Ectodermal cell (in vitro differentiated cells): ENCODE measurements at regions not wholly inside any gene's neighbourhood (a gene's known extent, or its start where the extent isn't known, plus 50 kb on each side); places are given as distances from the start of the nearest gene placed in this dataset.

Source experiments
- H3K27ac ChIP-seq: 2 replicates; pipeline ENCODE4 v1.7.0; 2013; ENCODE audit warnings: mild to moderate bottlenecking, low read depth, low read length; ENCODE audit not compliant: insufficient read depth, poor library complexity, severe bottlenecking
- H3K27me3 ChIP-seq: 2 replicates; pipeline ENCODE4 v1.7.0; 2013; ENCODE audit warnings: mild to moderate bottlenecking, low read length; ENCODE audit not compliant: insufficient read depth, control insufficient read depth, poor library complexity, severe bottlenecking
- H3K36me3 ChIP-seq: one replicate; pipeline ENCODE4 v1.7.0; 2013; ENCODE audit warnings: low read length; ENCODE audit not compliant: control insufficient read depth, insufficient read depth
- H3K4me1 ChIP-seq: one replicate; pipeline ENCODE4 v1.7.0; 2013; ENCODE audit warnings: low read length; ENCODE audit not compliant: control insufficient read depth, insufficient read depth
- H3K4me3 ChIP-seq: 2 replicates; pipeline ENCODE4 v1.7.0; 2013; ENCODE audit warnings: low read depth, low read length, control low read depth; ENCODE audit not compliant: insufficient read depth
- H3K9me3 ChIP-seq: 2 replicates; pipeline ENCODE4 v1.7.0; 2013; ENCODE audit warnings: mild to moderate bottlenecking, low read length, moderate library complexity; ENCODE audit not compliant: control insufficient read depth
- WGBS, 2 experiments: methylation state at CpG; one replicate each; pipeline ENCODE4 v1.1.7; 2013; ENCODE audit warnings: missing lambda C conversion rate in 2 of 2; 5-methylcytosine and 5-hydroxymethylcytosine counted together

- H3K36me3 ChIP-seq, result no peaks in the 10 kb centered on the region
- H3K9me3 ChIP-seq, result no peaks in the 10 kb centered on the region
- 93 to 100% methylated on average over 1 of the region's 1 CpG for WGBS, 2 experiments
- no peaks in the 10 kb centered on the region for H3K27me3 ChIP-seq
- no peak overlapping the region for H3K27ac ChIP-seq
- H3K4me3 ChIP-seq, result no peak overlapping the region
- H3K4me1 ChIP-seq, result no peaks in the 10 kb centered on the region
These were observed 121.1 kb downstream of the HGF start for GRCh38 chr7:81648716-81649115.

- Histone ChIP-seq H3K4me1 (no peaks in the 10 kb centered on the region), H3K9me3 (no peaks in the 10 kb centered on the region), H3K27ac (no peak overlapping the region), H3K4me3 (no peak overlapping the region), H3K27me3 (no peaks in the 10 kb centered on the region), H3K36me3 (no peaks in the 10 kb centered on the region)
- WGBS, 2 experiments, result 95 to 98% methylated on average over 4 to 5 of the region's 5 CpGs
These were observed 124.4 kb downstream of the HGF start for GRCh38 chr7:81645435-81645834.

GRCh38 chr7:81641873-81642272, 128.0 kb downstream of the HGF start:
- Histone ChIP-seq H3K4me3 (no peak overlapping the region), H3K36me3 (no peaks in the 10 kb centered on the region), H3K9me3 (no peaks in the 10 kb centered on the region), H3K27ac (no peak overlapping the region), H3K4me1 (no peaks in the 10 kb centered on the region), H3K27me3 (no peaks in the 10 kb centered on the region)
- 98 to 100% methylated on average over 2 of the region's 2 CpGs for WGBS, 2 experiments

GRCh38 chr7:81638198-81638597, 131.6 kb downstream of the HGF start:
- H3K9me3 ChIP-seq, result no peaks in the 10 kb centered on the region
- H3K27me3 ChIP-seq, result no peaks in the 10 kb centered on the region
- H3K36me3 ChIP-seq, result no peaks in the 10 kb centered on the region
- 94 to 98% methylated on average over 2 to 5 of the region's 5 CpGs for WGBS, 2 experiments
- H3K4me1 ChIP-seq, result no peaks in the 10 kb centered on the region
- no peak overlapping the region for H3K27ac ChIP-seq
- no peak overlapping the region for H3K4me3 ChIP-seq

- WGBS, 2 experiments, result 100% methylated on average over 1 of the region's 1 CpG; no CpG with 5 or more reads in 1 of the 2 experiments
- H3K9me3 ChIP-seq, result no peaks in the 10 kb centered on the region
- no peak overlapping the region for H3K27ac ChIP-seq
- H3K36me3 ChIP-seq, result no peaks in the 10 kb centered on the region
- no peaks in the 10 kb centered on the region for H3K27me3 ChIP-seq
- H3K4me3 ChIP-seq, result no peak overlapping the region
- no peaks in the 10 kb centered on the region for H3K4me1 ChIP-seq
These were observed 132.3 kb downstream of the HGF start for GRCh38 chr7:81637534-81637933.

- no peak overlapping the region for H3K4me3 ChIP-seq
- WGBS, 2 experiments, result 96 to 100% methylated on average over 1 of the region's 1 CpG
- no peaks in the 10 kb centered on the region for H3K36me3 ChIP-seq
- H3K27me3 ChIP-seq, result no peaks in the 10 kb centered on the region
- H3K9me3 ChIP-seq, result no peaks in the 10 kb centered on the region
- no peak overlapping the region for H3K27ac ChIP-seq
- no peaks in the 10 kb centered on the region for H3K4me1 ChIP-seq
These were observed 137.4 kb downstream of the HGF start for GRCh38 chr7:81632418-81632817.

- whole genome bisulfite sequencing, 2 experiments, result 95 to 100% methylated on average over 1 of the region's 1 CpG
- Histone ChIP-seq H3K27me3 (no peaks in the 10 kb centered on the region), H3K4me1 (no peaks in the 10 kb centered on the region), H3K36me3 (no peaks in the 10 kb centered on the region), H3K9me3 (no peaks in the 10 kb centered on the region), H3K27ac (no peak overlapping the region), H3K4me3 (no peak overlapping the region)
These were observed 139.2 kb downstream of the HGF start for GRCh38 chr7:81630600-81630999.

- Histone ChIP-seq H3K9me3 (no peaks in the 10 kb centered on the region), H3K4me1 (no peaks in the 10 kb centered on the region), H3K27ac (no peak overlapping the region), H3K4me3 (no peak overlapping the region), H3K36me3 (no peaks in the 10 kb centered on the region), H3K27me3 (no peaks in the 10 kb centered on the region)
- WGBS, 2 experiments, result 95 to 96% methylated on average over 2 of the region's 2 CpGs
These were observed 140.1 kb downstream of the HGF start for GRCh38 chr7:81629702-81630101.

GRCh38 chr7:81628951-81629350, 140.9 kb downstream of the HGF start:
- no peaks in the 10 kb centered on the region for H3K9me3 ChIP-seq
- no peaks in the 10 kb centered on the region for H3K27me3 ChIP-seq
- H3K4me3 ChIP-seq, result no peak overlapping the region

GRCh38 chr7:81627536-81628287, 142.1 kb downstream of the HGF start:
- Histone ChIP-seq H3K4me1 (no peaks in the 10 kb centered on the region), H3K27ac (peak overlapping the region; percentile 26), H3K4me3 (no peak overlapping the region), H3K27me3 (no peaks in the 10 kb centered on the region), H3K9me3 (no peaks in the 10 kb centered on the region), H3K36me3 (no peaks in the 10 kb centered on the region)
- WGBS, 2 experiments, result 89 to 100% methylated on average over 2 of the region's 6 CpGs

More at GRCh38 chr7:81628951-81629350, 140.9 kb downstream of the HGF start:
- Histone ChIP-seq H3K4me1 (no peaks in the 10 kb centered on the region), H3K27ac (no peak overlapping the region), H3K36me3 (no peaks in the 10 kb centered on the region)
